GM18907 (cell line): ENCODE measurements at regions not wholly inside any gene's neighbourhood (a gene's known extent, or its start where the extent isn't known, plus 50 kb on each side); places are given as distances from the start of the nearest gene placed in this dataset.

Experiments
- ATAC-seq: cut with Tn5 transposase; IDR thresholded peaks from one replicate; pipeline ENCODE4 v1.9.1; 2021; ENCODE audit warnings: mild to moderate bottlenecking, moderate library complexity; ENCODE audit not compliant: unreplicated experiment

DNA sequence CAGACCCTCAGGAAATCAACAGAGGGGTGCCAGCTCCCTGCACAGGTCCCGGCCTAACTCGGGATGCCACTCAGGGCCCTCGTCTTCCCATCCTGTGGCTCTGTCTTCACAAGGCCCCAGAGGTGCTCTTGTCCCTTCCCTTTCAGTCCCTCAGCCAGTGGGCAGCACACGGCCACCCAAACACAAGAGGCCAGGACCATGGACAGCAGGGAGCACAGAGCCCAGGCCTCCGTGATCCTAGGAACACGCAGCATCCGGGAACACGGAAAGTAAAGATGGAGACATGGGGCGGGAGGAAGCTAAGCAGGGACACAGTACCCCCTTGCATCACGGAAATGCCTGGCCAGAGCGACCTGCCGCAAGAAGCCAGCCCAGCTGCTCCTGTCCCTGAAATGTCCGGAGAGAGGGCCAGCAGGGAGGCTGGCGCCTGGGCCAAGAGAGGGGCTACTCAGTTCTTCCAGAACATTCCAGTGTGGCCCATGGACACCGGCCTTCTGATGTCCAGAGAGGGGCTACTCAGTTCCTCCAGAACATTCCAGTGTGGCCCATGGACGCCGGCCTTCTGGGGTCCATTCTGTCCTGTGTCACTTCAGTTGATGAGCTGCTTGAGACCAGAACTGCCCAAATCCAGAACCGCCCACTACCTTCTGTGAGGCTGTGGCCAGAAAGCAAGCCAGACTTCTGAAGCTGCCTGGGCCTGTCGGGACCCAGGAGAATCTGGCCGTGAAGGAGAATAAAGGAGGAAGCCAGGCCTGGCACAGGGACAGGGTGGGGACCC is 274.0 kb downstream of the BRD1 start:
- no peak for ATAC-seq

DNA sequence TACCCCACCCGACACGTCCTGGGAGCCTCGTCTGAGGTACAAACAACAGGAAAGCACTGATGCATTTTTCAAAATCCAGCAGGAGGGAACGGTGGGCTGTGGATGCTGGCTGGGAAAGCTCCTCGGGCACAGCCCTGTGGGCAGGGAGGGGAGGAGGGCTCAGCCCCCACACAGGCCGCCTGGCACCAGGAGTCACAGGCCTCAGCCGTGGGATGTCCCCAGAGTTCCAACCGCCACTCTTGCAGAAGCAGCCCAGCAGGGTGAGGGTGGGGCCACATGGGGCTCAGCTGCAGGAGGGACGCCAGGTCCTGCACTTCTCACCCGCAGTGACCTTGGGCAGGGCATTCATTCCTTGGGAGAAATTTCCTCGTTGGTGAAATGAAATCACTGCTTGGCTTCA is 274.6 kb downstream of the BRD1 start:
- no peak for ATAC-seq

DNA sequence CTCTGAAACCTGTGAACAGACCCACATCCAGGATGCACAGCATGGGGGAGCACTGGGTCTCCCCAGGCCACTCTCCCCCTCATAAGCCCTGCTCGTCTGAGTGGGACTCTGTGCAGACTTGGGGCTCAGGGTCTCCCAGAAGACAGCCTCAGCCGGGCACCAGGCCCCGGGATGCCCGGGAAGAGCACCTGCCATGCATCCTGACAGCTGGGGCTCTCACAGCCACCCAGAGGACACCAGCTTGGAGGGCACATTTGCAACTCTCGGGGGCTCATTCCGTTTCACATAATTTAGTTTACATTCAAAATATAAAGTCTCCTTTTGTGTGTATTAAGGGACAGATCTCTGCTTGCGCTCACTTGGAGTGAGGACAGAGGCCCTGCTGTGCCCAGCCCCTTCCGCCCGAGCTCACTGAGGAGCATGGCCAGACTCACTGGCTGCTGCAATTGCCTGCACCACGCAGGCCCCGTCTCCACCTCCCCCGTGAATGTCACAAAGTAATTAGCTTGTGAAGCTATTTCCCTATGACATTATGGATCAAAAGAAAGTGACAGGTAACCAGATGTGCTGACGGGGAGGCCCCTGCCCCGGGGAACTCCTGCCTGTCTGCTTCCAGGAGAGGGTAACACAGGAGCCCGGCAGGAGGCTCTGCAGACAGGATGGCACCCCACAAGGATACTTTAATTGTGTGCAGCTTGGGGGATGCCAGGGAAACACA is 275.6 kb downstream of the BRD1 start:
- no peak for ATAC-seq

DNA sequence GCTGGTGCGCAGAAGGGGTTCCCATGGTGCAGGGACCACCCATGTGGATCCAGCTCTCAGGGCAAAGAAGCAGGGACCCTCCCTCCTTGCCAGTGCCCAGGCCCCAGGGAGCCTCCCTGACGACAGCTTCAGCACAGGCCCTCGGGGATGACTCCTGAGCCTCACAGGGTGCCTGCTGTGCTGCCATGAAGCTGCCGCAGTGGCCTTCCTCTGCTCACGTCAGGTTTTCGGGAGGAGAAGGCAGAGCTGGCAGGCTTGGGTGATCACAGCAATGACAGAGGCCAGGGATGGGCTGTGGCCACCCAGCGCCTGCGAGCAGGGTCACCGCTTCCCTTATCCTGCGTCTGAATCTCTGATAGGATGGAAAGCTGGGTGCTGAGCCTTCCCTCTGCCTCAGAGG is 276.2 kb downstream of the BRD1 start:
- no peak for ATAC-seq

DNA sequence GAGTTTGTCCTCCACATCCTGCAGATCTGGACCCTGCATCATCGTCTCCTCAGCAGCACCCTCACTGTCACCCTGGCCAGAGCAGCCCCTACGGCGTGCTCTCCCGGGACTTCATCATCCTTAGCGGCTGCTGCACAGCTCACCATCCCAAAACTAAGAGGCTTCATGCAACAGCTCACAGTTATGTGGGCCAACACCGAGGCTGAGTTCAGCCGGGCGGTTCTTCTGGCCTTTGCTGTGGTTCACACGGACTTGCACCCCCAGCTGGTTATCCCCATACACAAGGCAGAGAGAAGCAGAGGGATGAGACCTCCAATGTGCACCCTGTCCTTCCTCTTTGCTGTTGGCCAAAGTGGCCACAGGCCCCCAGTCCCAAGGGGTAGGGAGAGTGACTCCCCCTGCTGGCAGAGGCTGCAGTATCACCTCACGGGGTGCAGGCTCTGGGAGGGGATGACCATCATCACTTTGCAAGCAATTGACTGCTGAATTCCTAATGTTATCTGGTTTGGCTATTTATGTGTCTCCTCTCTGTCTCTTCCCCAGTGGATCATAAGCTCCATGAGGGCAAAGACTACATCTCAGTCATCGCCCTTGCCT is 276.8 kb downstream of the BRD1 start:
- no peak for ATAC-seq

DNA sequence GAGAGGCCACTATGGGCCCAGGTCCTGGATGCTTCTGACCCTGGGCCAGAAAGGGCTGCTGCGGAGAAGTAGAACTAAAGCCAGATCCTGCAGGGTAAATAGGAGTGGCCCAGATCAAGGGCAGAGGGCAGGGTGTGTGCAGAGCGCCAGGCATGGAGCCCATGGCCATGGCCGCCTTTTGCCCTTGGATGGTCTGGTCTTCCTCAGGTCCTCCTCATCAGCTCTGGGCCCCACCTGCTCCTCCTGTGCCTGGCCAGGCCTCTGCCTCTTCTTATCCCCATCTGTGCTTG is 277.6 kb downstream of the BRD1 start:
- no peak for ATAC-seq

DNA sequence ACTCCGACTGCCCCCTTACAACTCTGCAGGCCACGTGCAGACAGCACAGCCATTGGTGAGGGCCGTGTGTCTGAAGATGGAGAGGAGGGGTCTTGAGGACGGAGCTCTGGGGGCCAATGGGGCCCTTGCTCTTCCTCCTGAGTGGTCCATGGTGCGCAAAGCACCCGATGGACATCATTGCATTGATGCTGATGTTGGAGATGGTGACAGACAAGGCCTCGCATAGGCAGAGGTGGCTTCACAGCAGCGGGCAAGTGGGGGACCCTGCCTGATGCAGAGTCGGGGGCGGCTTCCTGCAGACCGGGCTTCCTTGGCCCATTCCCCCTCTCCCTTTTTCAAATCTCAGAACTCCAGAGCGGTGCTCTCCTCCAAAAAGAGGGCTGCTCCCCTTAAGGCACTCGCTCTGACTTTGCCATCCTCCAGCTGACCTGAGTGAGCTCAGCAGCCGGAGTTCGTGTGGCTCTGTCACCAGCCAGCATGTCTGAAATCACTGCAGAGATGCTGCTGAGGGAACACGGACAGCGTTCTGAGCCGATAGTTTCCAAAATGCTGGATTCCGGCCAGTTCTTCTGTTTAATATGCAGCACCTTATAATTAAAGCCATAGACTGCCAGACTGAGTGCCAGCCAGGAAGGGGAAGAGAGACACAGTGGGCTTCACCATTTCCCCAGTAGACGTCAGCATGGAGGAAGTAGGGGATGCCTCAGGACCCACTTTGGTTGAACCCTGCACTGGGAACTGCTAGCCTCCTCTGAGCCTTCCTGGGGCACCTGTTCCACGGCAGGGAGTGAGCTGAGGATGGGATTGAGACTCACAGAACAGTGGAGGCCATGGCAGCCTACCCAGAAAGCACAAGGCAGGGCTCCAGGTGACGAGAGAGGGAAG is 278.2 kb downstream of the BRD1 start:
- ATAC-seq = no peak

DNA sequence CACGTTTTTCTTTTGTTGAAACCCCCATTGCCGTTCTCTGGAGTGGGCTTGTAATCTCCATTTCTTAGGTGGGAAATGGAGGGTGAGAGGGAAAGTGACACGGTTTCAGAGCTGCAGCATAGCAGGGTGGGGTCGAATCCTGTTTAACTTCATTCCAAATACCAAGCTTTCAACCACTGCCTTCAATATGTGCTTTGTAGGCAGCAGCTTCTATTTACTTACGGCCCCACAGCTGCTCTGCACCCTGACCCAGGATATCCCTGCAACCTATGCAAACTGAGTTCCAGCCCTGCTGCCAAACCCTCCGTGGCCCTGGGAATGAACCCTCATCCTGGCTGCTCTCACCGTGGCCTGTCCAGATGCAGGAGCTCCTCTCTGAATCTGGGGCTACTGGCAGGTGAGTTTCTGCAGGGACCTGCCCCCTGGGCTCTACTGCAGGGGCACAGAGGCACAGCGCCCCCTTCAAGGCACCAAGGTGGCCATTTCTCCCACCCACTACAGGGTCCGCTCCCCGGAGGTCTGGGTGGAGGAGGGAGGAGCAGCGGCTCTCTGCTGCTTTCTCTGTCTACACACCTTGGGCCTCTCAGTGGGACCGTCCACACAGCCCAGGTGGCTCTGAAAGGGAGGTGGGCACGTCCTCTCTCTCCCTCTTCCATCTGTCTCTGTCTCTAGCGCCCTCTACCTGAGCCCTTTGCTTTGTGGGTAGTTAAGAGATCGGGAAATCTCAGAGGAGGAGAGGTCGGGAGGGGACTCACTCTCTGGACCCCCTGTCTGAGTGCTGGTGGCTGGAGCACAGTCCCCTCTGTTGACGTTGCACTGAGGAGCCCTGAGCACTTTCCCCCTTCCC is 279.1 kb downstream of the BRD1 start:
- no peak for ATAC-seq

DNA sequence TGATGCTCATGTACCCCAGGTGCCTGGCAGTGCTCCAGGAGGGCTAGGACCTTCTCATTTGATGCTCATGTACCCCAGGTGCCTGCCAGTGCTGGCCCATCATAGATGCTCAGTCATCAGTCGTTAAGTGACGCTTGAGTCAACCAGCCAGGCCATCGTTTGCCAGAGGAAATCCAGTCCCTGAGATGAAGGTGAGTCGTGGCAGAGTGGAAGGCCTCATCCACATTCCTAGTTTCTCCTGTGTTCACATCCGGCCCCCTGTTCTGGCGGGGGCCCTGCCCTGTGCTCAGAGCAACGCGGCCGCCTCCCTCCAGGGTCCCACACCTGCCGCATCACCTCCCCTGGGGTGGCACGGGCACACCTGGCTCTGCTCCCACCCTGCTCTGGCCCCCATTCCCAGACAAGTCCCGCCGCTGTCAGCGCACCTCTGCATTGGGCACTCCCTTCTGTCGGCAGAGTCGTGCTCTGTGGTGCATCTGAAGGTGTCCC is 279.9 kb downstream of the BRD1 start:
- no peak for ATAC-seq

DNA sequence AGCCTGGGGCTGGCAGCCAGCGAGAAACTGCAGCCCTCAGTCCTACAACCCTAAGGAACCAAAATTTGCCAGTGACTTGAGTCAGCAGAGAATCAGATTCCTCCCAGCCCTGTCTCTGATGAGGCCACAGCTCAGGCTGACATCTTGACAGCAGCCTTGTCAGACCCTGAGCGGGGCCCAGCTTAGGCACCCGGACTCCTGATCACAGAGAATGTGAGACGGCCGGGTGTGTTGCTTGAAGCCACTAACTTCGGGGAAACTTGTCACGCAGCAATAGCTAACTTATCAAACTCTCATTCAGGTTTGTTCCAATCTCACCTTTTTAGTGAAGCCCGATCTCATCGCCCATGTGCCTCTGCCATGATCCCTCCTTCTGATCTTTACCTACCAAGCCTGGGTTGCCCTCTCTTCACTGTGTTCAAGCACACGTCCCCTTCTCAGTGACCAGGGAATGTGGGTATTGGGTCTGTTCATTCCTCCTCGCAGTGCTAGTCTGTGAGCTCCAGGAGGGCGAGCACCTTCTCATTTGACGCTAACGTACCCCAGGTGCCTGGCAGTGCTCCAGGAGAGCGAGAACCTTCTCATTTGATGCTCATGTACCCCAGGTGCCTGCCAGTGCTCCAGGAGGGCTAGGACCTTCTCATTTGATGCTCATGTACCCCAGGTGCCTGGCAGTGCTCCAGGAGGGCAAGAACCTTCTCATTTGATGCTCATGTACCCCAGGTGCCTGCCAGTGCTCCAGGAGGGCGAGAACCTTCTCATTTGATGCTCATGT is 280.7 kb downstream of the BRD1 start:
- ATAC-seq = no peak

DNA sequence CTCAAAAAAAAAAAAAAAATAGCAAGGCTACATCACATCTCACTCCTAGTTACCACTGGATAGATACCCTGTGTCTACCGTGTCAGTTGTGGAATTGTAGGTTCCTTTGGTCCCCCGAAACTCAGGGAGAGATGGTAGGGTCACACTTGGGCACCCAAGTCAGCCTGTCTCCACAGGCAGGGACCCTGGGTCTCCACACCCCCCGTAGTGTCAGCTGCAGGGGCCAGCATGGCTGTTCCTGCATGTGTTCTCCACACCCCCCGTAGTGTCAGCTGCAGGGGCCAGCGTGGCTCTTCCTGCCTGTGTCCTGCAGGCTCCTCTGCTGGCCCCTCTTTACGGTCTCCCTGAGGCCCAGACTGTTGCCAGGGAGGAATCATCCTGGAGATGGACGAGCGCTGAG is 282.1 kb downstream of the BRD1 start:
- ATAC-seq = no peak

DNA sequence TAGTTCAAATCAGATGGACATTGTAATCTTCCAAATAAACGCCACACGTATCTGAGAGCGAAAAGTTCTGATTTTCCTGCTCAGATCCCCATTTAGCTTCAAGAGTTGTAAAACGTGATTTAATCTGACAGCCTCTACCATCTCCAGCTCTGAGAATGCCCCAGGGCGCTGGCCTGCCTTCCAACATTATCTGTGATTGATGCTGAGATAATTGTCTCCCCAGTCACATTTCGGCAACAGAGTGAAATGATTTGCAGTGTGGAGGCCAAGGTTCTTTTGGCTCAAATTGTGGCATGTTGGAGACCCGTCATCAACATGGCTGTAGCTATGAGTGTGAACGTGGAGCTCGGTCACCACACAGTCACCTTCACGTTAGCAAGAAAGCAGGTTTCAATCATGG is 283.4 kb downstream of the BRD1 start:
- no peak for ATAC-seq

DNA sequence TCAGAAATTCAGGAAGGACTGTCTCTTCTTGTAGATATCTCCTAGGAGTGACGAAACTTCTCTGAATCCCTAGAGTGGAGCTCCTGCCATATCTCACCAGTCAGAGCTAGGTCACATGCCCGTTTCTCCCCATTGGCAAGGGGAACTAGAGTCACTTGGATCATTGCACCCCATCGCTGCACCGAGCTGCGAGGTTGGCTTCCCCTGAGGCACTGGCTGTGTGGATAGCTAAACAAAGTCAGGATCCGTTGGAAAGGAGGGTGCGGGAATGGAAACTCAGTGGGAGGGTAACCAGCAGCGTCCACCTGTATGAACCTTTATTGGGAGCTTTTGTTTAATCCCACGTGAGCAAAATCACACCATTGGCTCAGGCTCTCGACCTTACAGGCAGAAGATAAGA is 283.8 kb downstream of the BRD1 start:
- ATAC-seq = no peak

DNA sequence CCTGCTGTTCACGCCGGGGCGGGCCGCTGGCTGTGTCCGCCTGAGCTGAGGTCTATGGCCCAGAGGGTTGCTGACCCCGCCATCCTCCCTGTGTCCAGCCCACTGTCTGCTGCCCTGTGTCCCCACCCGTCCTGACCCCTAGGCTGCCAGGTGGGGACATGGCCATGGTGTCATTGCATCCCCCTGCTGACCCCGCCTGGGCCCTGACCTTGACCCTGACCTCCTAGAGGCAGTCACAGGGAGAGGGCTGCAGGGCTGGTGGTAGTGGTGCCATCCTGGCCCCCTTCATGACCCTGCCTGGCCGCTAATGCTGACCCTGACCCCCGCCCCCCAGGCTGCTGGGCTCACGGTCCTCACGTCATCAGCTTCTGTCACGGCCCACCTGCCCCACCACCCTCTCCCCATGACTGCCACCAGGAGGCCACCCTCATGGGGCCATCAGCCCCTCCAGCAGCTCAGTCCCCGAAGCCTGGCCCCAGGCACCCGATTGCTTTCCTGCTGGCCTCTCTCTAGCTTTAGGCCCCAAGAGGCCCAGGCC is 285.9 kb downstream of the BRD1 start:
- no peak for ATAC-seq

DNA sequence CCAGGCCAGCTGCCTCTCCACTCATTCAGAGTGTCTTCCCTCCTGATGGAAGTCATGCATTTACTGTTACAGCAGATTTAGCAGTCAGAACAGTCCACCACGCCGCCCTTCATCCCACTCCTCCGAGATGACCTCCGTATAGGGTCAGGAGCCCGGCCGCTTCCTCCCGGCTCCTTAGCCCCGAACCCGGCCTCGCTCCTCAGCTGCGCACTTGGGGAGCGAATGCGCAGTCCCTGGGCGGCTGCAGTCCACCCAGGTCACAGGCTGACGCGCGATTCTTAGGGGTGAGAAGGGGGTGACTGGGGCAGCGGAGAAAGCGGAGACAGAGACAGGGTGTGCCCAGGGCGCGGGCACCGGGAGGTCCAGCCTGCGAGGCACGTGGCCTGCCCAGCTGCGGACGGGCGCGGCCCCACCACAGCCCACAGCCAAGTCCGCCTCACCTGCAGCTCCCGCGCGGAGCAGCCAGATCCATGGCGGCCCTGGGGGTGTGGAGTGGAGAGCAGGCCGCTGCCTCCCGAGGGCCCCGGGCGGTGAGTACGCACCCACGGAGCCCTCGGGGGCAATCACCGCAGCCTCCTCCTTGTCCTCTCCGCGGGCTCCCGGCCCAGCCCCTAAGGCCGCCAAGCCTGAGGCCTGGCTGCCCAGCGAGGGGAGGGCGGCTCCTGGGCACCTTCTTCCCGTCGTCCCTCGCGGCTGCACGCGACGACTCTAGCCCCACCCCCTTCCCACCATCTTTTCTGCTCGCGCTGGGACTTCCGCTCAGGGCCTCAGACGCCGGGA is 286.6 kb downstream of the BRD1 start:
- ATAC-seq = no peak

DNA sequence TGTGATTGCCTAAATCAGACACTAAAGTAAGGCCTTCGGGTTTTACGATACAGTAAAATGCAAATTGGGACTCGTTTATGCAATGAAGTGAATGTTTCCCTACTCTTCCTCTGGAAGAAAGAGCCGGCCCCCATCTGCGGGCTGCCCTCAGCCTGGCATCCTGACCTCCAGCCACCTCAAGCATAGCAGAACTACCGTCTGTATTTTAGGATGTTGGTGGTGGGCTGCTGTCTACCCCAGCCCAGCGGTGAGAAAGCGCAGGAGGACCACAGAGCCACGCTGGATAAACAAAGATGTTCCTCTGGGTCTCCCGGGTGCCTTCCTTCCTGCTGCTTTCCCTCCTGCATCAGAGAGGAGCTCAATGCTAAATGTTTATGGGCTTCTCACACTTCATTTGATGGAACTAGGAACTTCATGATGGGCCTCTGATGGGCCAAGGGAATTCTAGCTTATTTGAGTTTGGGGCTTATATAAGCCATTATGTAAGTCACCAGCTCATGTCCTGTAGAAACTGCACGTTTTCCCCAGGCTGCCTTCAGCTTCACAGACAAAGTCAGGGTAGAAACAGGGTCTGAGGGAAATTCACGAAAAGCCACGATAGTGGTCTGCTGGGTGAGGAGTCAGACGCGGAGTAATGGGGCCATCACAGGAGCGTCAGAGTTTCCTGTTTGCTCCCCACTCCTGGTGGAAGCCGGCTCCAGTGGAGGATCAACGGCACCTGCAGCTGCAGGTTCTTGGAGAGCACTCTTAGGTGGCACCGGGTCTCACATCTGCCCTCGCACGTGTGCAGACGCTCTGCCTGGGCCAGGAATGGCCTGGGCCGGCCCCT is 287.4 kb downstream of the BRD1 start:
- no peak for ATAC-seq

DNA sequence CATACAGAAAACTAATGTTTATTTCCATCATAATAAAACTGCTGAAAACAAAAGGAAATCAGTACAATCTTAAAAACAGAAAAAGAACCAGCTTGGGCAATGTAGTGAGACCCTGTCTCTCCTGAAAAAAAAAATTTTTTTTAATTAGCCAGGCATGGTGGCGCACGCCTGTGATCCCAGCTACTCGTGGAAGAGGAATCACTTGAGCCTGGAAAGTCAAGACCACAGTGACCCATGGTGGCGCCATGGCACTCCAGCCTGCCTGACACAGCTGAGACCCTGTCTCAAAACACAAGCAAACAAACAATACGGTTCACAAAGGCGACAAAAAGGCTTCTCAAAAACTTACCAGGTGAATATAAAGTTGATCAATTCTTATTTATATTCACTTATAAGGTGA is 289.7 kb downstream of the BRD1 start:
- ATAC-seq = no peak
